IMR-90 (cell line): ENCODE measurements at regions not wholly inside any gene's neighbourhood (a gene's known extent, or its start where the extent isn't known, plus 50 kb on each side); places are given as distances from the start of the nearest gene placed in this dataset.

Experiments
- ATAC-seq: fragments of 200-7000 bp; cut with Tn5 transposase; 2 replicates; pipeline ENCODE4 v1.9.1; 2020; ENCODE audit warnings: low read depth, mild to moderate bottlenecking, moderate library complexity
- BruUV-seq: library from RNA; stranded (reverse); fragments of 400-500 nt; replicated peaks from 2 replicates; lab custom pipeline; 2021; lab: Mats Ljungman, UMichigan
- CTCF ChIA-PET: fragments of 300-600 bp; formaldehyde crosslinking; extraction: SDS; loops from one replicate; lab custom pipeline; 2021; ENCODE audit warnings: antibody characterized with exemption; lab: Yijun Ruan, JAX
- POLR2A ChIA-PET: fragments of 300-600 bp; sonication (Branson Sonifier 250); formaldehyde crosslinking; loops from one replicate; lab custom pipeline; 2022; ENCODE audit warnings: antibody characterized with exemption; ENCODE audit not compliant: unreplicated experiment; lab: Charles Lee
- DNase-seq: peaks from one replicate; pipeline ENCODE4 v3.0.0; 2013
- H2AFZ ChIP-seq: replicated peaks from 2 replicates; pipeline ENCODE3; 2013; ENCODE audit warnings: low read length, mild to moderate bottlenecking; ENCODE audit not compliant: poor library complexity
- H2AK5ac ChIP-seq: 2 replicates; pipeline ENCODE4 v1.6.1; 2013; ENCODE audit warnings: low read depth, low read length, inconsistent platforms
- H2AK9ac ChIP-seq: replicated peaks from 2 replicates; pipeline ENCODE3; 2013; ENCODE audit warnings: mild to moderate bottlenecking, low read depth, low read length, moderate library complexity; ENCODE audit not compliant: poor library complexity
- H2BK120ac ChIP-seq: 2 replicates; pipeline ENCODE4 v1.6.1; 2013; ENCODE audit warnings: low read depth, low read length, inconsistent platforms
- H2BK15ac ChIP-seq: 3 replicates; pipeline ENCODE4 v1.6.1; 2013; ENCODE audit warnings: low read depth, low read length, inconsistent platforms
- H2BK20ac ChIP-seq: 2 replicates; pipeline ENCODE4 v1.6.1; 2013; ENCODE audit warnings: low read depth, mild to moderate bottlenecking, inconsistent platforms, low read length, moderate library complexity
- H2BK5ac ChIP-seq: 2 replicates; pipeline ENCODE4 v1.6.1; 2013; ENCODE audit warnings: mild to moderate bottlenecking, low read depth, low read length, inconsistent platforms; ENCODE audit not compliant: poor library complexity, severe bottlenecking
- H3K14ac ChIP-seq: replicated peaks from 2 replicates; pipeline ENCODE4 v1.6.1; 2013; ENCODE audit warnings: low read depth, low read length, inconsistent platforms
- H3K18ac ChIP-seq: 2 replicates; pipeline ENCODE4 v1.6.1; 2013; ENCODE audit warnings: low read depth, low read length, control low read depth
- H3K23ac ChIP-seq: 2 replicates; pipeline ENCODE4 v1.6.1; 2013; ENCODE audit warnings: low read depth, low read length, inconsistent platforms
- H3K27ac ChIP-seq: 2 replicates; pipeline ENCODE4 v1.5.1; 2013; ENCODE audit warnings: mild to moderate bottlenecking, control low read depth, low read length; ENCODE audit not compliant: insufficient read depth
- H3K27me3 ChIP-seq: 2 replicates; pipeline ENCODE4 v1.6.1; 2013; ENCODE audit warnings: low read length; ENCODE audit not compliant: control insufficient read depth, insufficient read depth
- H3K36me3 ChIP-seq: 2 replicates; pipeline ENCODE4 v1.6.1; 2013; ENCODE audit warnings: low read length, mixed read lengths; ENCODE audit not compliant: control insufficient read depth, insufficient read depth
- H3K4ac ChIP-seq: 2 replicates; pipeline ENCODE4 v1.6.1; 2013; ENCODE audit warnings: low read depth, low read length, inconsistent platforms
- H3K4me1 ChIP-seq: 2 replicates; pipeline ENCODE4 v1.6.1; 2013; ENCODE audit warnings: low read length, mixed read lengths; ENCODE audit not compliant: control insufficient read depth, insufficient read depth
- H3K4me2 ChIP-seq: 2 replicates; pipeline ENCODE4 v1.6.1; 2013; ENCODE audit warnings: low read depth, mild to moderate bottlenecking, control low read depth, low read length, moderate library complexity
- H3K4me3 ChIP-seq: 2 replicates; pipeline ENCODE4 v1.5.1; 2013; ENCODE audit warnings: low read depth, mild to moderate bottlenecking, control low read depth, low read length, moderate library complexity; ENCODE audit not compliant: insufficient read depth
- H3K56ac ChIP-seq: 2 replicates; pipeline ENCODE4 v1.6.1; 2013; ENCODE audit warnings: low read length, inconsistent platforms; ENCODE audit not compliant: insufficient read depth; ENCODE audit errors: extremely low read depth
- H3K79me1 ChIP-seq, 2 experiments: 2 replicates each; pipeline ENCODE4 v1.6.1; 2013; ENCODE audit warnings: low read length in 2 of 2, inconsistent platforms in 1 of 2, low read depth in 1 of 2
- H3K9ac ChIP-seq: 2 replicates; pipeline ENCODE4 v1.6.1; 2013; ENCODE audit warnings: low read depth, low read length, control low read depth
- H3K9me1 ChIP-seq: 2 replicates; pipeline ENCODE4 v1.6.1; 2013; ENCODE audit warnings: low read length, inconsistent platforms; ENCODE audit not compliant: insufficient read depth
- H3K9me3 ChIP-seq: 2 replicates; pipeline ENCODE4 v1.6.1; 2013; ENCODE audit warnings: low read length; ENCODE audit not compliant: control insufficient read depth, insufficient read depth
- H4K20me1 ChIP-seq: 2 replicates; pipeline ENCODE4 v1.6.1; 2013; ENCODE audit warnings: low read length, inconsistent platforms; ENCODE audit not compliant: insufficient read depth
- H4K5ac ChIP-seq: 2 replicates; pipeline ENCODE4 v1.6.1; 2013; ENCODE audit warnings: mild to moderate bottlenecking, low read depth, low read length, control low read depth
- H4K8ac ChIP-seq, 2 experiments: 2 replicates each; pipeline ENCODE4 v1.6.1; 2013; ENCODE audit warnings: low read depth in 2 of 2, low read length in 2 of 2, control low read depth in 1 of 2, inconsistent platforms in 1 of 2
- H4K91ac ChIP-seq: 2 replicates; pipeline ENCODE4 v1.6.1; 2013; ENCODE audit warnings: low read depth, low read length, inconsistent platforms; ENCODE audit not compliant: insufficient read depth
- CEBPB ChIP-seq: IDR thresholded peaks from 2 replicates; pipeline ENCODE4 v1.6.1; 2012; ENCODE audit warnings: low read depth, low read length, improper control_type of control experiment
- CHD1 ChIP-seq: IDR thresholded peaks from 2 replicates; pipeline ENCODE4 v1.6.1; 2012; ENCODE audit warnings: low read depth, low read length, improper control_type of control experiment
- CTCF ChIP-seq: conservative IDR thresholded peaks from 2 replicates; pipeline ENCODE4 v1.5.1; 2012; ENCODE audit warnings: mild to moderate bottlenecking, low read depth, low read length, improper control_type of control experiment
- ELK1 ChIP-seq: fragments of 150-350 bp; IDR thresholded peaks from 2 replicates; pipeline ENCODE4 v1.6.1; 2016; ENCODE audit warnings: low read depth, mild to moderate bottlenecking, low read length, moderate library complexity, borderline replicate concordance
- FOS ChIP-seq: fragments of 150-350 bp; IDR thresholded peaks from 2 replicates; pipeline ENCODE4 v1.6.1; 2016; ENCODE audit warnings: low read depth, low read length
- MAFK ChIP-seq: IDR thresholded peaks from 2 replicates; pipeline ENCODE4 v1.6.1; 2012; ENCODE audit warnings: low read depth, low read length, improper control_type of control experiment
- MAZ ChIP-seq: IDR thresholded peaks from 2 replicates; pipeline ENCODE4 v1.6.1; 2012; ENCODE audit warnings: low read depth, mild to moderate bottlenecking, low read length, improper control_type of control experiment, moderate library complexity, borderline replicate concordance
- MXI1 ChIP-seq: IDR thresholded peaks from 2 replicates; pipeline ENCODE4 v1.6.1; 2012; ENCODE audit warnings: low read depth, mild to moderate bottlenecking, low read length, moderate library complexity, borderline replicate concordance
- NFE2L2 ChIP-seq: fragments of 150-350 bp; IDR thresholded peaks from 2 replicates; pipeline ENCODE4 v1.6.1; 2016; ENCODE audit warnings: low read depth, mild to moderate bottlenecking, low read length
- POLR2A ChIP-seq: IDR thresholded peaks from 2 replicates; pipeline ENCODE4 v1.6.1; 2012; ENCODE audit warnings: mild to moderate bottlenecking, low read depth, low read length
- RCOR1 ChIP-seq: IDR thresholded peaks from 2 replicates; pipeline ENCODE4 v1.6.1; 2012; ENCODE audit warnings: mild to moderate bottlenecking, low read length, improper control_type of control experiment; ENCODE audit not compliant: insufficient replicate concordance
- RFX5 ChIP-seq: IDR thresholded peaks from 2 replicates; pipeline ENCODE4 v1.8.0; 2012; ENCODE audit warnings: low read depth, mild to moderate bottlenecking, low read length, moderate library complexity
- SMC3 ChIP-seq: fragments of 150-350 bp; IDR thresholded peaks from 2 replicates; pipeline ENCODE4 v1.6.1; 2016; ENCODE audit warnings: low read depth, mild to moderate bottlenecking, antibody characterized with exemption, low read length, moderate library complexity
- USF2 ChIP-seq: fragments of 150-350 bp; IDR thresholded peaks from 2 replicates; pipeline ENCODE4 v1.6.1; 2017; ENCODE audit warnings: mild to moderate bottlenecking, antibody characterized with exemption, low read length, low read depth
- WGBS, 2 experiments: methylation state at CpG; one replicate each; pipeline versions ENCODE4 v1.1.5 to v1.1.7; 2013; ENCODE audit warnings: missing lambda C conversion rate in 2 of 2; ENCODE audit not compliant: insufficient read length in 1 of 2; ENCODE audit errors: extremely low coverage in 2 of 2; 5-methylcytosine and 5-hydroxymethylcytosine counted together
- dilution Hi-C: fragments of 300-500 bp; cut with HindIII; formaldehyde crosslinking; loops from one replicate; pipeline ENCODE4 v1.14.3; 2018; ENCODE audit warnings: low sequenced_read_pairs; ENCODE audit not compliant: unreplicated experiment
- in situ Hi-C: fragments of 300-500 bp; cut with MboI; formaldehyde crosslinking; loops from 3 replicates; pipeline ENCODE4 v1.14.3; 2019; ENCODE audit warnings: low sequenced_read_pairs, inconsistent platforms, mixed read lengths
- intact Hi-C: fragments of 100-400 bp; cut with micrococcal nuclease; formaldehyde crosslinking; loops from 2 replicates; pipeline ENCODE4 v1.10.0; 2022

- H3K18ac ChIP-seq, result no peak overlapping the region
- BruUV-seq, result no TSS peak
- H3K79me1 ChIP-seq, result no peaks in the 10 kb centered on the region
- peaks cover 5% of the 10 kb centered on the region; the same call in 1 of the 2 replicates for H3K9me3 ChIP-seq
- no peaks in the 10 kb centered on the region for H4K20me1 ChIP-seq
- ChIA-PET CTCF (no interaction called here), POLR2A (no interaction called here)
- H2BK20ac ChIP-seq, result no peak overlapping the region
- no peak overlapping the region for H2AFZ ChIP-seq
- H4K5ac ChIP-seq, result no peak overlapping the region
- WGBS, 2 experiments, result no CpG with 5 or more reads among the region's 1 CpG
- no peaks in the 10 kb centered on the region for H3K4me1 ChIP-seq
- TF ChIP-seq CEBPB, result no peak
- TF ChIP-seq MAZ, result no peak
- no peak for TF ChIP-seq FOS
- TF ChIP-seq USF2, result no peak
- TF ChIP-seq ELK1, result no peak
- no peak for TF ChIP-seq CTCF
- no peak for TF ChIP-seq CHD1
- TF ChIP-seq SMC3, result no peak
- no peak for TF ChIP-seq NFE2L2
- TF ChIP-seq MAFK, result no peak
- no peak for TF ChIP-seq RCOR1
- no peak for TF ChIP-seq POLR2A
- TF ChIP-seq RFX5, result no peak
- TF ChIP-seq MXI1, result no peak
- no peak overlapping the region for H2BK120ac ChIP-seq
- ATAC-seq (no peak), DNase-seq (no peak)
- no peak overlapping the region for H2BK15ac ChIP-seq
- H3K23ac ChIP-seq, result no peak overlapping the region
- no peaks in the 10 kb centered on the region for H3K9me1 ChIP-seq
- H2AK9ac ChIP-seq, result no peak overlapping the region
- H3K56ac ChIP-seq, result no peak overlapping the region
- no peak overlapping the region for H4K8ac ChIP-seq
- dilution Hi-C loops, result no loop called here
- no peak overlapping the region for H3K4ac ChIP-seq
- intact Hi-C loops, result no loop called here
- in situ Hi-C loops, result no loop called here
- H3K4me2 ChIP-seq, result no peak overlapping the region
- no peak overlapping the region for H2BK5ac ChIP-seq
- H2AK5ac ChIP-seq, result no peak overlapping the region
- no peaks in the 10 kb centered on the region; the same call in 1 of the 2 replicates for H3K27me3 ChIP-seq
- no peak overlapping the region for H3K14ac ChIP-seq
- H3K27ac ChIP-seq, result no peak overlapping the region
- H3K9ac ChIP-seq, result no peak overlapping the region
- H3K36me3 ChIP-seq, result no peaks in the 10 kb centered on the region
- H4K91ac ChIP-seq, result no peak overlapping the region
- no peak overlapping the region for H3K4me3 ChIP-seq
Measured at GRCh38 chr13:29664591-29664990, 69.1 kb upstream of the SLC7A1 start.
